ENCODE measurements at regions not wholly inside any gene's neighbourhood (a gene's known extent, or its start where the extent isn't known, plus 50 kb on each side); places are given as distances from the start of the nearest gene placed in this dataset.

DNA sequence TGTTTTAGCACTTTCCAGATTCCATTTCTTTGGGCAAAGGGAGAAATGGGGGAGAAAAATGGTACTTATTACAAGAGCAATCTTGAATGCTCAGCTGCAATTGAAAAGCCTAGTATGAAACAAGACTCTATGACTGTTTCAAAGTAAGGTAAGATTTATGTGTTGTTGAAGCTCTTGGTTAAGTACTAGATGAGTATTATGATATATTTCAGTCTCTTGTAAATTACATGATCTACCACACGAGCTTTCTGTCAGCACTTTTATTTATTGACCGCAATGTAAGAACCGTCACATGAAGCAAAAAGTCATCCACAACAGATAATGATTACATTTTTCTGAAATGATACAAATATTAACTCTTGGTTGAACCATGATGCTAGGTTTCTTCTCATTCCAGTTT is 906.7 kb upstream of the CHORDC1 start:
- H3K4me3 ChIP-seq, result no peak overlapping the region
- ATAC-seq, result no peak
- 77 to 78% methylated on average over 3 of the region's 3 CpGs for WGBS, 2 donors (ENCODE audit: low coverage in 1 of 2)
- no peaks in the 10 kb centered on the region for H3K9me3 ChIP-seq
- no peak overlapping the region for H3K27ac ChIP-seq
- no peaks in the 10 kb centered on the region for H3K36me3 ChIP-seq
- H3K27me3 ChIP-seq, result no peaks in the 10 kb centered on the region
- peaks cover 0 to 14% (median 0%) of the 10 kb centered on the region in 3 donors for H3K4me1 ChIP-seq
- TF ChIP-seq, protein P1, sequence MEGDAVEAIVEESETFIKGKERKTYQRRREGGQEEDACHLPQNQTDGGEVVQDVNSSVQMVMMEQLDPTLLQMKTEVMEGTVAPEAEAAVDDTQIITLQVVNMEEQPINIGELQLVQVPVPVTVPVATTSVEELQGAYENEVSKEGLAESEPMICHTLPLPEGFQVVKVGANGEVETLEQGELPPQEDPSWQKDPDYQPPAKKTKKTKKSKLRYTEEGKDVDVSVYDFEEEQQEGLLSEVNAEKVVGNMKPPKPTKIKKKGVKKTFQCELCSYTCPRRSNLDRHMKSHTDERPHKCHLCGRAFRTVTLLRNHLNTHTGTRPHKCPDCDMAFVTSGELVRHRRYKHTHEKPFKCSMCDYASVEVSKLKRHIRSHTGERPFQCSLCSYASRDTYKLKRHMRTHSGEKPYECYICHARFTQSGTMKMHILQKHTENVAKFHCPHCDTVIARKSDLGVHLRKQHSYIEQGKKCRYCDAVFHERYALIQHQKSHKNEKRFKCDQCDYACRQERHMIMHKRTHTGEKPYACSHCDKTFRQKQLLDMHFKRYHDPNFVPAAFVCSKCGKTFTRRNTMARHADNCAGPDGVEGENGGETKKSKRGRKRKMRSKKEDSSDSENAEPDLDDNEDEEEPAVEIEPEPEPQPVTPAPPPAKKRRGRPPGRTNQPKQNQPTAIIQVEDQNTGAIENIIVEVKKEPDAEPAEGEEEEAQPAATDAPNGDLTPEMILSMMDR (IDR thresholded peaks at IDR 0.05), result no peak
- TF ChIP-seq POLR2A (IDR thresholded peaks at IDR 0.05), result no peak
- no peak for TF ChIP-seq EP300 (IDR thresholded peaks at IDR 0.05)
- TF ChIP-seq POLR2AphosphoS5 (IDR thresholded peaks at IDR 0.05), result no peak

DNA sequence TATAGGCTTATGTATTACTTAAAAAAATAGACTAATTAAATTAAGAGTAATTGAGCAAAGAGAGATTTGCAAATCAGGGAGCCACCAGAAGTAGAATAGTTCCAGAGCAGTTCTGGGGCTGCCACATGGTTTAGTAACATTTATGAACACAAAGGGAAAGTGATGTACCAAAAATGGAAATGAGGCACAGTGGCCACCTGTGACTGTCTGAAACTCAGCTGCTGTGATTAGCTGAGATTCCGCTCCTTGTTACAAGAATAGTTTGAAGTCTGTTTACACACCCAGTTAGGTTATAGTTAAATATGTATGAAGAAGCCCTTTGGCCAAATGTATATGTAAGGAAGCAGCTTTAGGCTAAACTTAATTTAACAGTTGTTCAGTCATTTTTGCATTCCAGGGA is 901.5 kb upstream of the CHORDC1 start:
- WGBS, 2 donors (ENCODE audit: low coverage in 1 of 2), result 73 to 100% methylated on average over 1 of the region's 1 CpG
- Histone ChIP-seq H3K4me1 (no peaks in the 10 kb centered on the region), H3K9me3 (no peaks in the 10 kb centered on the region), H3K27me3 (no peaks in the 10 kb centered on the region), H3K27ac (no peak overlapping the region), H3K4me3 (no peak overlapping the region), H3K36me3 (no peaks in the 10 kb centered on the region)
- ATAC-seq, result no peak
- no peak for TF ChIP-seq POLR2AphosphoS5 (IDR thresholded peaks at IDR 0.05)
- TF ChIP-seq EP300 (IDR thresholded peaks at IDR 0.05), result no peak
- TF ChIP-seq POLR2A (IDR thresholded peaks at IDR 0.05), result no peak
- TF ChIP-seq, protein P1 (IDR thresholded peaks at IDR 0.05), result no peak

DNA sequence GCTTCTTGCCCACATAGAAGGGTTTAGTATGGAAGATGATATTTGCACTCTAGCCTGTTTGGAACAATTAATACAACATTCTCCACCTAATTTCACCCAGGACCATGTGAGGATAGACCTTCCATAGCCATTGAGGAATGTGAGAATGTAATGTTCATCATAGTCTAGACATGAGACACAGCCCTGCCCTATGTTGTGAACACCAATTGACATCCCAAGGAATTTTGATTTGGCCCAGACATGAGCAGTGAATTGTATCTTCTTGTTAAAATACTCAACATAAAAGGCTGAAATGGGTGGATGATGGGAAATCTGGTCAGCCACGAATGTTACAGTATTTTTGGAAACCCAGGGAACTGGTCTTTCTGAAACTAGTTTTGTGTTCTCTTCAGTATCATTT is 892.3 kb upstream of the CHORDC1 start:
- TF ChIP-seq POLR2AphosphoS5 (IDR thresholded peaks at IDR 0.05) (no peak), EP300 (IDR thresholded peaks at IDR 0.05) (no peak), POLR2A (IDR thresholded peaks at IDR 0.05) (no peak)
- TF ChIP-seq, protein P1 (IDR thresholded peaks at IDR 0.05), result no peak
- 33 to 58% methylated on average over 1 of the region's 1 CpG for WGBS, 2 donors (ENCODE audit: low coverage in 1 of 2)
- Histone ChIP-seq H3K27me3 (no peaks in the 10 kb centered on the region), H3K27ac (no peak overlapping the region), H3K4me3 (no peak overlapping the region), H3K4me1 (no peaks in the 10 kb centered on the region), H3K9me3 (no peaks in the 10 kb centered on the region), H3K36me3 (no peaks in the 10 kb centered on the region)
- no peak for ATAC-seq

DNA sequence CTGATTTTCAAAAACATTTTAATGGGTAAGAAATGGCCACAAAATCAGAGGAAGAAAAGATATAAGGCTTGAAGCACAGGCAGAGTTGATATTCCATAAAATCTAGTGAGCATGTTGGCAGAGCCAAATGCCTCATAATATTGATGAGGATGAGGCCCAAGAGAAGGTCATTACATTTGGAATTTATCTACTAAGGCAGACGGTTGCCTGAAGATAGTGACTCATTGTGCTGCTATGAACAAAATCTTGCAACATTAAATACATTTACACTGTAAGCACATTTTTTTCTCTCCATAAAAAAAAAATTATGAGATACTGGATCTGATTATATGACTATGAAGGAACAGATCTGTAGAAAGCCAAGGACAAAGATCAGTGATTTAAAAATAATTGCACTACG is 881.4 kb upstream of the CHORDC1 start:
- Histone ChIP-seq H3K4me1 (no peaks in the 10 kb centered on the region), H3K27ac (no peak overlapping the region), H3K9me3 (no peaks in the 10 kb centered on the region), H3K27me3 (no peaks in the 10 kb centered on the region), H3K4me3 (no peak overlapping the region), H3K36me3 (no peaks in the 10 kb centered on the region)
- TF ChIP-seq POLR2A (IDR thresholded peaks at IDR 0.05), result no peak
- TF ChIP-seq POLR2AphosphoS5 (IDR thresholded peaks at IDR 0.05), result no peak
- TF ChIP-seq EP300 (IDR thresholded peaks at IDR 0.05), result no peak
- TF ChIP-seq, protein P1 (IDR thresholded peaks at IDR 0.05), result no peak
- WGBS, 2 donors (ENCODE audit: low coverage in 1 of 2), result 17 to 23% methylated on average over 2 of the region's 2 CpGs
- no peak for ATAC-seq

DNA sequence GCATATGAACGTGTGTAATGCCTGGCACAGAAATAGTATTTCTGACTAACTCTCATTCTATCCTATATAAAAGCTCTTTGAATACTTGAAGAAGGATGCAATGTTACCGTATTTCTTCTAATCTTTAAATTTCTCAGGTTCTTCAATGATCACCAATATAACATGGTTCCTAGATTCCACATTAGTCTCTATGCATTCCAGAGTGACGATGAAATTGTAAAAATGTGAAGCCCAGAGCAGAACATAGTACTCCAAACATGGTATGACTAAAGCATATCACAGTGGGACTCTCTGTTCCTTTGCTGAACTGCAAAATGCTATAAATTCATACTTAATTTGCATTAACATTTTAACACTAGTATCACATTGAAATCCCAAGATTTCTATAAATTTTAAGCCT is 877.6 kb upstream of the CHORDC1 start:
- 61 to 74% methylated on average over 3 of the region's 3 CpGs for WGBS, 2 donors (ENCODE audit: low coverage in 1 of 2)
- no peak for ATAC-seq

More for the DNA sequence above, 877.6 kb upstream of the CHORDC1 start:
- H3K9me3 ChIP-seq, result no peaks in the 10 kb centered on the region
- H3K4me3 ChIP-seq, result no peak overlapping the region
- H3K36me3 ChIP-seq, result no peaks in the 10 kb centered on the region
- no peak for TF ChIP-seq EP300 (IDR thresholded peaks at IDR 0.05)
- TF ChIP-seq, protein P1 (IDR thresholded peaks at IDR 0.05), result no peak
- no peak for TF ChIP-seq POLR2AphosphoS5 (IDR thresholded peaks at IDR 0.05)
- no peak for TF ChIP-seq POLR2A (IDR thresholded peaks at IDR 0.05)
- no peak overlapping the region for H3K27ac ChIP-seq
- H3K4me1 ChIP-seq, result no peaks in the 10 kb centered on the region
- no peaks in the 10 kb centered on the region for H3K27me3 ChIP-seq
